ENCODE measurements at regions not wholly inside any gene's neighbourhood (a gene's known extent, or its start where the extent isn't known, plus 50 kb on each side); places are given as distances from the start of the nearest gene placed in this dataset.

DNA sequence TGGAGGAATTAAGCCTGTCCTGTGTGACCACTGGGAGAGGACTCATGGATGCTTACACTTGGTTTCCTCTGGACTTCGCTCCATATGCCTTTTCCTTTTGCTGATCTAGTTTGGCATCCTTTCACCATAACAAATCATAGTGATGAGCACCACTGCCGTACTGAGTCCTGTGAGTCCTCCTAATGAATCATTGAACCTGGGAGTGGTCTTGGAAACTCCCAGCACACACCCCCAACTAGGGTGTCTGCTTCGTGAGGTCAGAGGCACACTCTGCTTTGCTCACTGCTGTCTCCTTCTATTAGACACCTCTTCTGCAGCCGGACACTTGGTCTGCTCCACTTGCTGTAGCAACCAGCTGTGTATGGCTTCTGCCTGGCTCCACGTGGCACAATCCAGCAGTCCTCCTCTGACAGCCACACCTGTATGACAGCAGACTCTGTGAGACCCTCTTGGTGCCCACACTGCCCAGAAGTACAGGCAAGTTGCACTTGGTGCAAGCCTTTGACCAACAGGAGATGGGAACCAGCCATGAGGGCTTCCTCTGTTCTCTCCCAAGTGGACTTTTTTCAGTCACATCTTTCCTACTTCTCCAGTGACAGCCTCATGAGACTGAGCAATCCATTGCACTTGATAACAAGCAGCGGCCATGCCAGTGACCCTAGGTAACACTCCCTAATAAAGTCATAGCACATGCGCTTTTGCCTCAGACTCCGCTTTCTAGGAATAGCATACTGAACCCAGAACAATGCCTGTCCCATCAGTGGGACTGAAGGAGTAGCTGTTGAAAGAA lies 65.0 kb upstream of the HMGXB4 start:
- TF ChIP-seq, protein P1, sequence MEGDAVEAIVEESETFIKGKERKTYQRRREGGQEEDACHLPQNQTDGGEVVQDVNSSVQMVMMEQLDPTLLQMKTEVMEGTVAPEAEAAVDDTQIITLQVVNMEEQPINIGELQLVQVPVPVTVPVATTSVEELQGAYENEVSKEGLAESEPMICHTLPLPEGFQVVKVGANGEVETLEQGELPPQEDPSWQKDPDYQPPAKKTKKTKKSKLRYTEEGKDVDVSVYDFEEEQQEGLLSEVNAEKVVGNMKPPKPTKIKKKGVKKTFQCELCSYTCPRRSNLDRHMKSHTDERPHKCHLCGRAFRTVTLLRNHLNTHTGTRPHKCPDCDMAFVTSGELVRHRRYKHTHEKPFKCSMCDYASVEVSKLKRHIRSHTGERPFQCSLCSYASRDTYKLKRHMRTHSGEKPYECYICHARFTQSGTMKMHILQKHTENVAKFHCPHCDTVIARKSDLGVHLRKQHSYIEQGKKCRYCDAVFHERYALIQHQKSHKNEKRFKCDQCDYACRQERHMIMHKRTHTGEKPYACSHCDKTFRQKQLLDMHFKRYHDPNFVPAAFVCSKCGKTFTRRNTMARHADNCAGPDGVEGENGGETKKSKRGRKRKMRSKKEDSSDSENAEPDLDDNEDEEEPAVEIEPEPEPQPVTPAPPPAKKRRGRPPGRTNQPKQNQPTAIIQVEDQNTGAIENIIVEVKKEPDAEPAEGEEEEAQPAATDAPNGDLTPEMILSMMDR (tag by site-specific recombination; IDR thresholded peaks at IDR 0.05), result no peak
- TF ChIP-seq ZNF707 (tag by site-specific recombination; IDR thresholded peaks at IDR 0.05) (no peak), ZBTB1 (tag by site-specific recombination; IDR thresholded peaks at IDR 0.05) (no peak), ZNF19 (tag by site-specific recombination; IDR thresholded peaks at IDR 0.05; ENCODE audit: low read depth) (no peak), ZNF677 (tag by site-specific recombination; IDR thresholded peaks at IDR 0.05) (no peak)

Data from HEK293 (cell line).